Skin of body (tissue), 1 donor: ENCODE measurements at regions not wholly inside any gene's neighbourhood (a gene's known extent, or its start where the extent isn't known, plus 50 kb on each side); places are given as distances from the start of the nearest gene placed in this dataset.
A peak's percentile ranks its signal among the peaks of the same experiment; 100 is the strongest.
"Not testable (repeated sequence)": the region's sequence is repeated elsewhere in the genome, so short reads cannot be mapped to it uniquely, and the experiment has no call there.

Experiments
- DNase-seq: peaks from one replicate; lab custom pipeline; 2025; lab: John Stamatoyannopoulos, UW

- no peak for DNase-seq
Measured at GRCh38 chr5:124551939-124552279, 194.5 kb downstream of the ZNF608 start.

- no peak for DNase-seq
Measured at GRCh38 chr5:124550731-124551130, 195.7 kb downstream of the ZNF608 start.

- no peak for DNase-seq
Measured at GRCh38 chr5:124549891-124550436, 196.5 kb downstream of the ZNF608 start.

GRCh38 chr5:124546643-124547042 is 199.8 kb downstream of the ZNF608 start:
- no peak for DNase-seq

- no peak for DNase-seq
Measured at GRCh38 chr5:124544366-124545055, 201.9 kb downstream of the ZNF608 start.

- DNase-seq = no peak
Measured at GRCh38 chr5:124538931-124539330, 207.5 kb downstream of the ZNF608 start.

GRCh38 chr5:124538191-124538590 is 208.2 kb downstream of the ZNF608 start:
- peak; percentile 13 for DNase-seq

GRCh38 chr5:124537522-124537921 is 208.9 kb downstream of the ZNF608 start:
- DNase-seq = no peak

- DNase-seq = no peak
Measured at GRCh38 chr5:124537107-124537506, 209.3 kb downstream of the ZNF608 start.

- DNase-seq = peak; percentile 58
Measured at GRCh38 chr5:124536333-124536732, 210.1 kb downstream of the ZNF608 start.

- no peak for DNase-seq
Measured at GRCh38 chr5:124530916-124531315, 215.5 kb downstream of the ZNF608 start.

- no peak for DNase-seq
Measured at GRCh38 chr5:124528838-124529237, 217.6 kb downstream of the ZNF608 start.

GRCh38 chr5:124527220-124527991 is 219.0 kb downstream of the ZNF608 start:
- DNase-seq = no peak

- not testable (repeated sequence) for DNase-seq
Measured at GRCh38 chr5:124526079-124526478, 220.4 kb downstream of the ZNF608 start.

- DNase-seq = no peak
Measured at GRCh38 chr5:124524552-124525232, 221.7 kb downstream of the ZNF608 start.

GRCh38 chr5:124523897-124524296 is 222.5 kb downstream of the ZNF608 start:
- no peak for DNase-seq

GRCh38 chr5:124522992-124523391 is 223.4 kb downstream of the ZNF608 start:
- peak; percentile 34 for DNase-seq

- DNase-seq = no peak
Measured at GRCh38 chr5:124521461-124522230, 224.8 kb downstream of the ZNF608 start.

GRCh38 chr5:124519396-124519795 is 227.0 kb downstream of the ZNF608 start:
- no peak for DNase-seq

GRCh38 chr5:124516567-124516966 is 229.9 kb downstream of the ZNF608 start:
- no peak for DNase-seq

GRCh38 chr5:124515497-124516245 is 230.8 kb downstream of the ZNF608 start:
- peak; percentile 70 for DNase-seq
